Heart left ventricle (tissue), 16 donors: ENCODE measurements at regions not wholly inside any gene's neighbourhood (a gene's known extent, or its start where the extent isn't known, plus 50 kb on each side); places are given as distances from the start of the nearest gene placed in this dataset.

Experiments
- ATAC-seq, 4 donors: fragments of 200-7000 bp; cut with Tn5 transposase; one replicate each; pipeline ENCODE4 v1.9.1; 2020 to 2022; ENCODE audit warnings: moderate library complexity in 4 of 4, mild to moderate bottlenecking in 3 of 4, moderate number of reproducible peaks in 1 of 4
- DNase-seq, 5 donors: peaks; one replicate each; pipeline ENCODE4 v3.0.0-alpha.2; 2020
- H3K27ac ChIP-seq, 12 donors: fragments of 200-600 bp; sonication (generic) in 4 of 12; one replicate each; pipeline versions ENCODE4 v1.5.0 to v1.8.0; 2016 to 2022; ENCODE audit warnings: mild to moderate bottlenecking in 2 of 12
- H3K27me3 ChIP-seq, 9 donors: fragments of 200-600 bp; sonication (generic) in 2 of 9; one replicate each; pipeline versions ENCODE4 v1.5.1 to v1.8.0; 2016 to 2022; ENCODE audit warnings: mild to moderate bottlenecking in 3 of 9
- H3K36me3 ChIP-seq, 9 donors: fragments of 200-600 bp; sonication (generic) in 2 of 9; one replicate each; pipeline versions ENCODE4 v1.5.0 to v1.8.0; 2018 to 2022; ENCODE audit warnings: mild to moderate bottlenecking in 2 of 9
- H3K4me1 ChIP-seq, 12 donors: fragments of 200-600 bp; sonication (generic) in 4 of 12; one replicate each; pipeline versions ENCODE4 v1.5.0 to v1.8.0; 2016 to 2022; ENCODE audit warnings: mild to moderate bottlenecking in 3 of 12
- H3K4me3 ChIP-seq, 12 donors: fragments of 200-600 bp; sonication (generic) in 4 of 12; one replicate each; pipeline versions ENCODE4 v1.5.0 to v1.8.0; 2017 to 2022; ENCODE audit warnings: mild to moderate bottlenecking in 9 of 12, moderate library complexity in 4 of 12
- H3K9me3 ChIP-seq, 12 donors: fragments of 200-600 bp; sonication (generic) in 4 of 12; one replicate each; pipeline versions ENCODE4 v1.5.0 to v1.8.0; 2016 to 2022; ENCODE audit warnings: mild to moderate bottlenecking in 1 of 12
- POLR2A ChIP-seq, 2 donors: fragments of 450-650 bp; IDR thresholded peaks; one replicate each; pipeline ENCODE4 v1.6.1; 2017; ENCODE audit warnings: antibody characterized with exemption in 2 of 2, mild to moderate bottlenecking in 2 of 2, moderate library complexity in 2 of 2
- WGBS, 4 donors: extraction: QIAGEN DNeasy Blood & Tissue Kit in 2 of 4; methylation state at CpG; one replicate each; pipeline versions ENCODE4 v1.1.5 to v1.1.7; 2013 to 2018; 5-methylcytosine and 5-hydroxymethylcytosine counted together
- intact Hi-C, 10 donors: fragments of 100-400 bp; cut with DNase I; formaldehyde crosslinking; loops; one replicate each; pipeline versions ENCODE4 v1.11.1 to v1.14.2; 2022
- TF ChIP-seq, protein P1 (sequence below), 12 donors: fragments of 200-600 bp; sonication (generic) in 4 of 12; IDR thresholded peaks; one replicate each; pipeline versions ENCODE4 v1.5.0 to v1.8.0; 2018 to 2022; ENCODE audit warnings: antibody characterized with exemption in 12 of 12, mild to moderate bottlenecking in 5 of 12
- donor health status: ischemic (EF 13 %, LVEDD 7.1; RV severe dilation, severe dysfunction).
- donor health status: healthy with polysubstance abuse.
- donor health status: DM: no; HTN: yes; CAD: no.
- donor health status: DM: no; HTN: no; CAD: no.
- donor health status: ischemic (EF 25% LVEDD 6.9; RV normal size, moderate dysfunction).
- donor health status: ischemic (EF 25% LVEDD 5.7; RV mildly dilated, moderate dysfunction).
- donor health status: healthy.
- donor health status: DM: yes; HTN: yes; CAD: no.
- donor health status: ischemic (EF 35%, LVEDD 5.7; RV mildly dilated, moderate dysfunction).
- donor health status: nonischemic (EF 11% LVEDD 7.7; RV severe dilation, severe dysfunction).
- donor health status: DM: yes; HTN: yes; CAD: no.
- donor health status: PGD.
- donor health status: ischemic (EF 29% LVEDD 5.4; RV normal size, mild dysfunction).
- donor health status: nonischemic (EF 23%, LVEDD 6.1; RV moderate dilation, normal function).

DNA sequence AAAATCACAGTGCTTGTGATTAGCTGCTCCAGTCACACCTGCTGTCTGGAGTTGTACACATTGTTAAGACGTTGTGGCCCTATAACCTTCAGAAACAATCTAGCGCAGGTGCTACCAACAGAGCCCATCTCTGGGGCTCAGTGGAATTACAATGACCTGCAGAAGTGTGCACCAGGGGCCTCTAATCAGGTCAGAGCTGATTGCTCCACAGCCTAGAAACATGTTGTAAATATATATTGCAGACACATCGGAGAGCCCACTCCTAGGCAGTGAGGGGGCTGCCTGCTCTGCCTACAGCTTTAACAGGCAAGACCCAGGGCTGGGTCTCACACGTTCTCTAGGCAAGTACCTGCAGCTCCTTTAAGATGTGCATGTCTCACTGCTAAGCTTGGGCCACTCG lies 302.0 kb downstream of the SIPA1L2 start:
- Histone ChIP-seq H3K27me3 (no peaks in the 10 kb centered on the region), H3K27ac (peak overlapping the region in 5 of 12 donors; percentile 20 to 73 (median 61)), H3K36me3 (no peaks in the 10 kb centered on the region), H3K9me3 (no peaks in the 10 kb centered on the region), H3K4me3 (no peak overlapping the region), H3K4me1 (peaks cover 0 to 22% (median 13%) of the 10 kb centered on the region in 12 donors)
- intact Hi-C loops: loop anchor here in 1 of 10 donors (10.0 kb wide), 1 partner anchor 297 kb away; no protein-coding TSS in a partner anchor
- ATAC-seq (peak in 2 of 4 donors; percentile 12 to 23), DNase-seq (no peak)
- 74 to 86% (median 80%) methylated on average over 4 to 5 of the region's 5 CpGs for WGBS, 4 donors
- no peak for TF ChIP-seq POLR2A (IDR thresholded peaks at IDR 0.05)
- TF ChIP-seq, protein P1, sequence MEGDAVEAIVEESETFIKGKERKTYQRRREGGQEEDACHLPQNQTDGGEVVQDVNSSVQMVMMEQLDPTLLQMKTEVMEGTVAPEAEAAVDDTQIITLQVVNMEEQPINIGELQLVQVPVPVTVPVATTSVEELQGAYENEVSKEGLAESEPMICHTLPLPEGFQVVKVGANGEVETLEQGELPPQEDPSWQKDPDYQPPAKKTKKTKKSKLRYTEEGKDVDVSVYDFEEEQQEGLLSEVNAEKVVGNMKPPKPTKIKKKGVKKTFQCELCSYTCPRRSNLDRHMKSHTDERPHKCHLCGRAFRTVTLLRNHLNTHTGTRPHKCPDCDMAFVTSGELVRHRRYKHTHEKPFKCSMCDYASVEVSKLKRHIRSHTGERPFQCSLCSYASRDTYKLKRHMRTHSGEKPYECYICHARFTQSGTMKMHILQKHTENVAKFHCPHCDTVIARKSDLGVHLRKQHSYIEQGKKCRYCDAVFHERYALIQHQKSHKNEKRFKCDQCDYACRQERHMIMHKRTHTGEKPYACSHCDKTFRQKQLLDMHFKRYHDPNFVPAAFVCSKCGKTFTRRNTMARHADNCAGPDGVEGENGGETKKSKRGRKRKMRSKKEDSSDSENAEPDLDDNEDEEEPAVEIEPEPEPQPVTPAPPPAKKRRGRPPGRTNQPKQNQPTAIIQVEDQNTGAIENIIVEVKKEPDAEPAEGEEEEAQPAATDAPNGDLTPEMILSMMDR (IDR thresholded peaks at IDR 0.05): no peak

DNA sequence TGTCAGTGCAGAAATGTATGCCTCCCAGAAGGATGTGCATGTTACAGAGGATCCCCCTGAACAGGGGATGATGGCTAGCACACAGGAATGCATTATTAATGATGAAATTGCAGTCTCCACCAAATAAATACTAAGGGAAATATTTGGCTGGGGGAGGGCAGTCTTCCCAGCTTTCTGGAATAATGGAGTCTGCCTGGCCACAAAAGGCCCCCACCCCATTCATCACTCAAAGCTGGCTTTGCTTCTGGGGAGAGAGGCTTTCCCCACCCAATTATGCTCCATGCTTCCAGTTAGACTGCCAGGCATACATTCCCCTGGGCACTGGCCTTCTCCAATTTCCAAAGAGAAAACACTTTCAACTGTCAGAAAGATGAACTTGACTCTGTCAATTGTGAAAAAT lies 302.7 kb downstream of the SIPA1L2 start:
- peaks cover 0 to 22% (median 13%) of the 10 kb centered on the region in 12 donors for H3K4me1 ChIP-seq
- TF ChIP-seq, protein P1 (IDR thresholded peaks at IDR 0.05): no peak
- no peak for TF ChIP-seq POLR2A (IDR thresholded peaks at IDR 0.05)
- no peaks in the 10 kb centered on the region for H3K27me3 ChIP-seq
- H3K4me3 ChIP-seq: no peak overlapping the region
- intact Hi-C loops: loop anchor here in 1 of 10 donors (10.0 kb wide), 1 partner anchor 298 kb away; no protein-coding TSS in a partner anchor
- no peaks in the 10 kb centered on the region for H3K36me3 ChIP-seq
- H3K9me3 ChIP-seq: no peaks in the 10 kb centered on the region
- DNase-seq (no peak), ATAC-seq (no peak)
- H3K27ac ChIP-seq: peak overlapping the region in 1 of 12 donors; percentile 72

DNA sequence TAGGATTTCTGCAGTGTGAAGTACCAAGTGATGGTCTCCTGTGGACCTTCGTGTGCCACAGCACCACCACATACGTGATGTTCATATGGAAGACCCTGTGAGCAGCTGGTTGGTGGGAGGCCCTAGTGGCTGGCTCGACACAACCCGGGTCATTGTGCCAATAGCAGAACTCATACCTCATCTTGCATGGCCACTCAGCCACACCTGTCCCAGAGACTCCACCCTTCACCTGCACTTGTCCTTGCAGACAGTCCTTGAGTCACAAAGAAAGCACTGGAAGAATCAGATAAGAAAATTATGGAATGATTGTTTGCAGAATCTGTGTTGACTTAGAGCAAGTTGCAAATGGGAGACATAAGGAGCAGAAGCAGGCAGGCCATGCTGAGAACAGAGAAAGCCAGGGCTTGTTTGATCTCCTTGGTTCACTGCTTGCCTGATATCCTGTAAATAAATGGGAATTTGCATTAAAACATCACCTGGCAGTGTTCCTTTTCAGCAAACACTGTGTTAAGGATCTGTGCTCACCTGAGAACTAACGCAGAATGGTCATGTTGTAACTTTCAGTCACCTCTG lies 307.7 kb downstream of the SIPA1L2 start:
- intact Hi-C loops: loop anchor here in 2 of 10 donors (5.0 to 10.0 kb wide), 2 partner anchors 303 to 305 kb away; no protein-coding TSS in a partner anchor
- no peaks in the 10 kb centered on the region for H3K36me3 ChIP-seq
- peaks cover 0 to 17% (median 8%) of the 10 kb centered on the region in 12 donors for H3K4me1 ChIP-seq
- no peaks in the 10 kb centered on the region for H3K27me3 ChIP-seq
- DNase-seq (no peak), ATAC-seq (no peak)
- peaks cover 0 to 6% (median 0%) of the 10 kb centered on the region in 12 donors for H3K9me3 ChIP-seq
- WGBS, 4 donors: 91 to 100% (median 96%) methylated on average over 5 of the region's 5 CpGs
- H3K27ac ChIP-seq: no peak overlapping the region
- no peak overlapping the region for H3K4me3 ChIP-seq
- TF ChIP-seq, protein P1 (IDR thresholded peaks at IDR 0.05): no peak

DNA sequence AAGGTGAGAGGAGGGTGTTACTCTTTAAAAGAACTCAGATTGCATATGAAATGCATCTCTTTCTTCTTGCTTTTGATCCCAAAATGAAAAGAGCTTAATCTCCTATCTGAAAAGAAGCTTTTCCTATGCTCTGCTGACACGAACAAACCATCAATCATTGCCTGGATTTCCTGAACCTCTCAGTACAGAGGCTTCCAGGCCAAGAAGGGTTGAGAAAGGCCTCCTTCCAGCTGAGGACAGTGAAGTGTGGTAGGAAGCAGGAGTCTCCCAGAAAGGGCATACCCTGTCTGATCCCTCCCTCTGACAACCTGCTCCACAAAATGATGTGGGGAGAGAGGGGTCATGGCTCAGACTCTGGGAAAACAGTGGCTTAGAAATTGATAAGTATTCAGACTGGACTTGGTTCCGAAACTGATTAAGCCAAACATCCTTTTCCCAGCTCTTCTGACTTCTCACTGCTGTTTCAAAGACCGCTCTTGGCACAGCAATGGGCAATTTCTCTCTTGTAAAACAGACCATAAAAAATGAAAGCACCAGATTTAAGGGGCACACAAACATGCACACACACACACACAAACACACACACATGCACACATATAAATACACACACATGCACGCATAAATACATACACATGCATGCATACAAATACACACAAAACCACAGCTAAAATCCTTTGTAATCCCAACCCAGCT lies 310.3 kb downstream of the SIPA1L2 start:
- Histone ChIP-seq H3K4me1 (peaks cover 0 to 17% (median 11%) of the 10 kb centered on the region in 12 donors), H3K27ac (peak overlapping the region; percentile 28 to 95 (median 78)), H3K4me3 (no peak overlapping the region), H3K36me3 (no peaks in the 10 kb centered on the region), H3K27me3 (no peaks in the 10 kb centered on the region), H3K9me3 (peaks cover 0 to 6% (median 0%) of the 10 kb centered on the region in 12 donors)
- intact Hi-C loops: loop anchor here in 6 of 10 donors (1.0 to 10.0 kb wide), 7 partner anchors 235 to 565 kb away; no protein-coding TSS in a partner anchor
- TF ChIP-seq, protein P1 (IDR thresholded peaks at IDR 0.05): no peak
- TF ChIP-seq POLR2A (IDR thresholded peaks at IDR 0.05): no peak
- DNase-seq (no peak), ATAC-seq (peak in 3 of 4 donors; percentile 3 to 34 (median 32))
- 31 to 62% (median 44%) methylated on average over 4 of the region's 4 CpGs for WGBS, 4 donors
